Right ventricle myocardium inferior (tissue), 1 donor: ENCODE measurements at regions not wholly inside any gene's neighbourhood (a gene's known extent, or its start where the extent isn't known, plus 50 kb on each side); places are given as distances from the start of the nearest gene placed in this dataset.
"Not testable (repeated sequence)": the region's sequence is repeated elsewhere in the genome, so short reads cannot be mapped to it uniquely, and the experiment has no call there.

Source experiments
- ATAC-seq: fragments of 200-7000 bp; cut with Tn5 transposase; one replicate; pipeline ENCODE4 v1.9.1; 2020; ENCODE audit warnings: mild to moderate bottlenecking, moderate library complexity
- DNase-seq: peaks from one replicate; pipeline ENCODE4 v3.0.0; 2021; ENCODE audit errors: missing footprints
- intact Hi-C: fragments of 100-400 bp; cut with DNase I; formaldehyde crosslinking; loops from one replicate; pipeline ENCODE4 v1.11.0; 2022
- donor health status: DM: no; HTN: yes; CAD: no; lungs with severe emphysema.

GRCh38 chr22:19655399-19655798, 58.9 kb upstream of the SEPTIN5 start:
- DNase-seq (no peak), ATAC-seq (no peak)
- intact Hi-C loops: no loop called here

DNA sequence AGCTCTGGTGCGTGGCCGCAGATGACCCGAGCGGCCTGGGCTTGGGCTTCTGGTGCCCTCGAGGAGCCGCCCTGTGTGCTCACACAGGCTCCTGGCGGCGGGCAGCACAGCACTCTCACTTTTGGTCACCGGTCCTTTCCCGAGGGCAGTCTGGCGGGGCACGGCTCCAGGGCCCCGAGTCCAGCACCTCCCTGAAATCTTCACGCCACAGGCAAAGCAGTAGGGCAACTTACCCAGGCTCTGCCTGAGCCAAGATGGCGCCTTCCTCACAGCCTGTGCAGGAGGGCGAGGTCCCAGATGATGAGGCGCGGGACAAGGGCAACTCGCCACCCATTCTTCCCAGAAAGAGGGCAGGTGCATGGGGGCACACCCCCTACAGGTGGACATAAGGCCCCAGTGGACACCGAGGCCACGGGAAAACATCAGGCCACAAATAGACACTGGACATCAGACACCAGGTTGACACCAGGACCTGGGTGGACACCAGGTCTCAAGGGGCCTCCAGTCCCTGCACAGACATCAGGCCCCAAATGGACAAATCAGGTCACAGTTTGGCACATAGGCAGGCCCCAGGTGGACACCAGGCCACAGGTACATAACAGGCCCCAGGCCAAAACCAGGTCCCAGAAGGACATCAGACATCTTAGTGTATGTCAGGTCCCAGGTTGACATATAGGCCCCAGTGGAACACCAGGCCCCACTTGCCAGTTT, 57.6 kb upstream of the SEPTIN5 start:
- no peak for ATAC-seq
- no peak for DNase-seq
- intact Hi-C loops: no loop called here

DNA sequence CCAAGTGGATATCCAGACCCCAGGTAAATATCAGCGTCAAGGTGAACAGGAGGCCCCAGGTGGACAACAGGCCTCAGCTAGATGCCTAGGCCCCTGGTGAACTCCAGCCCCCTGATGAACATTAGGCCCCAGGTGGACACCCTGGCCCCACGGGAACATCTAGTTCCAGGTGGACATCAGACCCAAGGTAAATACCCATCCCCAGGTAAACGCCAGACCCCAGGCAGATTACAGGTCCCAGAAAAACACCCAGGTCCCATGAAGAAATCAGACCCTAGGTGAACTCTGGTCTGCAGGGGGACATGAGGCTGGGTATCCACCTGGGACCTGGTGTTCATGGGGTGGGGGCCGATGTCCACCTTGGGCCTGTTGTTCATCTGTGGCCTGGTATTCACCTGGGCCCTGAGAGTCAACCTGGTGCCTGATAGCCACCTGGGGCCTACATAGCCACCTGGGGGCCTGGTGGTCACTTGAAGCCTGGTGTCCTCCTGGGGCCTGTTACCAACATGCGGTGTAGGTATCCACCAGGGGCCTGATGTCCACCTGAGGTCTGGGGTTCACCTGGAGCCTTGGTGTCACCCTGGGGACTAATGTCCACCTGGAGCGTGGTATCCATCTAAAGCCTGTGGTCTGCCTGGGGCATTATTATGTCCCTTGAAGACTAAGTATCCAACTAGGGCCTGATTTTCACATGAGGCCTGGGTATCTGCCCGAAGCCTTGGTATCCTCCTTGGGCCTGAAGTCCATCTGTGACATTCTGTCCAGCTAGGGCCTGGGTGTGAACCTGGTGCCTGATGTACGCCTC, 56.8 kb upstream of the SEPTIN5 start:
- DNase-seq: no peak
- ATAC-seq: no peak

DNA sequence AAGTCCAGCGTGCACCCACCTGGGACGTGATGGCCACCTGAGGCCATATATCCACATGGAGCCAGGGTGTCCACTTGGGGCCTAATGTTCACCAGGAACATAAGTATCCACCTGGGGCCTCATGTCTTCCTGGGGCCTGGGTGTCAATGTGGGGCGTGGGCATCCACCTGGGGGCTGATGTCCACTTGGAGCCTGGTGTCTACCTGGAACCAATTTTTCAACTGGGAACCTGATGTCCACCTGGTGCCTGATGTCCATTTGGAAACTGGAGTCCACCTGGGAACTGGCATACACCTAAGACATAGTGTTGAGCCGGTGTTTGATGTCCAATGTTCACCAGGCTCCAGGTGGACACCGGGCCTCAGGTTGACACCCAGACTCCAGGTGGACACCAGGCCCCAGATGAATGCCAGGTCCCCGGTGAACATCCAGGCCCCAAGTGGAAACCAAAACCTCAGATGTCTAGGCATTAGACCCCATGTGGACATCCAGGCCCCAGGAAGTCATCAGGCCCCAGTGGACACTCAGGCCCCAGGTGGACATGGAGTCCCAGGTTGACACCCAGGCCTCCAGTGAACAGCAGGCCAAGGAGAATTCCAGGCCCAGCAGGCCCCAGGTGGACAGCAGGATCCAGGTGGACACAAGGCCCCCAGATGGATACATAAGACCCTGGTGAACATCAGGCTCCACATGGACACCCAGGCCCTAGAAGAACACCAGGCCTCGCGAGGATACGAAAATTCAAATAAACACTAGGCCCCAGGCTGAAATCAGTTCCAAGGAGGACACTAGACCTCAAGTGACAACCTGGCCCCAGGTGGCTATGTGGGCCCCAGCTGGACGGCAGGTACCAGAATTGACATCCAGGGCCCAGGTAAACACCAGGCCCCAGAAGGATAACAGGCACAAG, 56.0 kb upstream of the SEPTIN5 start:
- ATAC-seq (no peak), DNase-seq (no peak)
- intact Hi-C loops: no loop called here

More for the DNA sequence above, 56.8 kb upstream of the SEPTIN5 start:
- intact Hi-C loops: no loop called here

DNA sequence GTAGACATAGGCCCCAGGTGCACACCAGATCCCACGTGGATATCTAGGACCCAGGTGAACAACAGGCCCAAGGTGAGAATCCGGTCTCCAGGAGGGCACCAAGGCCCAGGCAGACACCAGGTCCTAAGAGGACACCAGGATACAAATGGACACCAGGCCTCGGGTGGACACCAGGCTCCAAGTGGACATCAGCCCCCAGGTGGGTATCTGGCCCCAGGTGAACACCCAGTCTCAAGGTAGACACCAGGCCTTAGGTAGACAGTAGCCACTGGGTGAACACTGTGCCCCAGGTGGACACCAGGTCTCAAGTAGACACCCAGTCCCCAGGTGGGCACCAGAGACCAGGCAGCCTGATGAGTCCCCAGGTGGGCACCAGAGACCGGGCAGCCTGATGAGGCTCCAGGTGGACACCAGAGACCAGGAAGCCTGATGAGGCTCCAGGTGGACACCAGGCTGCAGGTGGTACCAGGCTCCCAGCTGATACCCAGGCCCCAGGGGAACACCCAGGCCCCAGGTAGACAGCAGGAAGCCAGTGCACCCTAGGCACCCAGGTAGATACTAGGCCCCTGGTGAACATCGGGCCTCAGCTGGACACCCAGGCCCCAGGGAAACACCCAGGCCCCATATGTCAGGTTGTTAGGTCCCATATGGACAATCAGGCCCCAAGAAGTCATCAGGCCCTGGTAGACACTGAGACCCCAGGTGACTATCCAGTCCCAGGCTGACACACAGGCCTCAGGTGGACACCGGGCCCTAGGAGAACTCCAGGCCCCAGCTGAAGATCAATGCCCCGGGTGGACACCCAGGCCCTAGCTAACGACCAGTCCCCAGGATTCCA, 55.1 kb upstream of the SEPTIN5 start:
- intact Hi-C loops: no loop called here
- ATAC-seq (no peak), DNase-seq (no peak)

- no peak for ATAC-seq
- no peak for DNase-seq
- intact Hi-C loops: no loop called here
These were observed 54.4 kb upstream of the SEPTIN5 start for GRCh38 chr22:19659805-19660345.

- intact Hi-C loops, DNase-seq, ATAC-seq: not testable (repeated sequence)
These were observed 53.7 kb upstream of the SEPTIN5 start for GRCh38 chr22:19660583-19660982.

DNA sequence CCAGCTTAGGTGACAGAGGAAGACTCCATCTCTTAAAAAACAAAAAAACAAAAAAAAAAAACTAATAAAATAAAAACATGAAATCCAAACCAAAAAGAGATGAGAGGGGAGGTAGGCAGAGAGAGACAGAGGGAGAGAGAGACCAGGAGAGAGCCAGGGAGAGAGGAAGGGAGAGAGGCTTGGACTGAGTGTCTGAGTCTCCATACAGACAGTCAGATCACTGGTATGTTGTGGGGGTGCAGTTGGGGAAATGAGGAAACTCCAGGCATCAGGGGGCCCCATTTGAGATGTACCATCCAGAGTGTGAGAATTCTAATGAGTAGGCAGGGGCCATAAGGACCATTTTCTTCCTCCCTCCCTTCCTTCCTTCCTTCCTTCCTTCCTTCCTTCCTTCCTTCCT, 53.1 kb upstream of the SEPTIN5 start:
- intact Hi-C loops: no loop called here
- DNase-seq (no peak), ATAC-seq (no peak)

GRCh38 chr22:19662049-19662684, 52.1 kb upstream of the SEPTIN5 start:
- ATAC-seq, DNase-seq, intact Hi-C loops: not testable (repeated sequence)

DNA sequence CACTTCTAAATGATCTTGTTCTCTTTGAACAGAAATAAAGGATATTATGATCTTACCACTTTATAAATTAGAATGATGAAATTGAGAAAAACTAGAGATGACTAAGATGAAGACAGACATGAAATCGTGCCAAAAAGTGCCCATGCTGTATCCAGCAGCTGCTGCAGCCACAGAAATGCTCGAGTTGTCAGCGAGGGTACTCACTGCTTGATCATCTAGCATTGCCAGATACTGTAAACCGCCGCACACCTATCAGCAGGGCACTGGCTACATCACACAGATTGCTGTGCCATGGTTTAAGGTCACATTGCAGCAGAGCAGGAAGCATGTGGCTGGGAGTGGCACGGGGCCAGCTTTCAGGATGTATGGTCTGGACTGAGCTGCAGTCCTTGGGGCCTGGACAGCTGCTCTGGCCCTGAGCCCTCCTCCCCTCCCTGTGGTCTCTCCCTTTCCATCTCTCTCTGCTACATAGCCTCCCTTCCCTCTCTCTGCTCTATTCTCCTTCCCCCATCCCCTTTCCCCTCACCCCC, 51.0 kb upstream of the SEPTIN5 start:
- intact Hi-C loops: no loop called here
- ATAC-seq: peak; percentile 61
- peak; percentile 75 for DNase-seq

DNA sequence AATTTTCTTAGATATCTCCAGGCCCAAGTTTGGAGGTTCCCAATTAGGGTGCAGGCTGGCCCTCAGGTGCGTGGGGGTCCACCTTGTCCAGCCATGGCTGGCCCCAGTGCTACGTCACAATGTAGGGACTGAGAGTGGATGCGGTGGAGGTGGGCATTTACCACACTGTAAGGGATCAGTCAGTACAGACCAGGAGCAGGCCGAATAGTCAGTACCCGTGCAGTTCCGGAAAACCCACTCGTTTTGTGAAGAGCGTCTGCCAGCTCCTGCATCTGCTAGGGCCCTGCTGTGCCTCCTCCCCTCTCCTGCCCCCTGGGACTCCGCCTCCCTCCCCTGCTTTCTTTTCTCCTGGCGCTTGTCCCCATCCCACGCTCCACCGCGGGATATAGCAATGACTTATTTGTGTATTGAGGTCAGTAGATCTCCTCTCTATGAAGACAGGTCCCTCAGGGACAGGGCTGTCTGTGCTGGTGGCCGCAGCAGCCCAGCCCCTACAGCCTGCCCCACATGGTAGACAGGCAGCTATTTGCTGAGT, 50.4 kb upstream of the SEPTIN5 start:
- DNase-seq (peak; percentile 68), ATAC-seq (peak; percentile 63)
- intact Hi-C loops: no loop called here

- intact Hi-C loops: no loop called here
- no peak for ATAC-seq
- DNase-seq: no peak
These were observed 49.9 kb upstream of the SEPTIN5 start for GRCh38 chr22:19664406-19664805.
